ENCODE measurements at regions not wholly inside any gene's neighbourhood (a gene's known extent, or its start where the extent isn't known, plus 50 kb on each side); places are given as distances from the start of the nearest gene placed in this dataset.
A peak's percentile ranks its signal among the peaks of the same experiment; 100 is the strongest.

DNA sequence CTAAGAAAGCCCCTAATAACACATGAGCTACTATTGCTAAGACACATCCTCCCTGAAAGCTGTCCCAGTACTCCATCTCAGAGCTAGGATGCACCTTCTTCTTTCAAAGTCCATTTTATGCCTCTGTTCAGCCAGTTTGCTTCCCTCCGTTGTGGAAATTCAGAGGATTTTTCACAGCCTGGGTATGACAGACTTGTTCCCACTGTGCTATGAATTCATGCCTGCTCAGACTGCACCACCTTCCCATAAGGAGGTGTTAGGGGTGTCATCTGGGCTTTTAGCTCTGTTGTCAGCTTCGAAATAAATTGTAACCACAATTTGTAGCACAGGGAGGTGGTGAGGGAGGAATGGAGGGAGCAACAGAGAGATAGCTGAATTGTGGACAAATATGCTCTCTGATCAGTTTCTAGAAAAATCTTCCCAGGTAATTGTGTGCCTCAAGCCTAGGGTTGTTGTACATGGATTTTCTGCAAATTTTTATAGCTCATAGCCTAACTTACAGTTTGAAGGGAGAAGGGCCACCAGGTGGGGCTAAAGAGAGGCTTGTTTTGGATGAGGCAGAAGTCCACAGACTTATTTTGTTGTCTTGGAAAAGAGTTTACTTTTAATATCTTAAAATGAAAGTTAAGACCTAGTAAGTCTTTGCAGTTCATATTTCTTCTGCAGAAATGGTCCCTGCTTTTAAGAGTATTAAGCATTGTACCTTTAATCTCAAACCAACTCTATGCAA lies 462.0 kb downstream of the PDCD6IP start:
- no peak for DNase-seq

DNA sequence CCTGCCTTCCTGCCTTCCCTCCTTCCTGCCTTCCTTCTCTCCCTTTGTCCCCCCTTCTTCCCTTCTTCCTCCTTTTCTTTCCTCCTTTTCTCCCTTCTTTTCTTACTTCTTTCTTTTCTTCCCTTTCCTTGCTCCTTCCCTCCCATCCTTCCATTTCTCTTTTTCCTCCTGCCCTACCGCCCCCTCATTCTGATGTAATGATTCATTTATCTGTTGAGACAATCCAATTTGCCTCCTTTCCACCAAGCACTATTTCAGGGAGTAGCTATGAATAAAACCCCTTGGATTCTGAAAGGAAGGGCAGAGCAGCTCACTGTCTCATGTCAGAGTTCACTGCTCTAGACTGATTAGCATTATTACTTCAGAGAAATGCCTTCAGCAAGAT lies 462.6 kb downstream of the PDCD6IP start:
- peak; percentile 85 for DNase-seq

DNA sequence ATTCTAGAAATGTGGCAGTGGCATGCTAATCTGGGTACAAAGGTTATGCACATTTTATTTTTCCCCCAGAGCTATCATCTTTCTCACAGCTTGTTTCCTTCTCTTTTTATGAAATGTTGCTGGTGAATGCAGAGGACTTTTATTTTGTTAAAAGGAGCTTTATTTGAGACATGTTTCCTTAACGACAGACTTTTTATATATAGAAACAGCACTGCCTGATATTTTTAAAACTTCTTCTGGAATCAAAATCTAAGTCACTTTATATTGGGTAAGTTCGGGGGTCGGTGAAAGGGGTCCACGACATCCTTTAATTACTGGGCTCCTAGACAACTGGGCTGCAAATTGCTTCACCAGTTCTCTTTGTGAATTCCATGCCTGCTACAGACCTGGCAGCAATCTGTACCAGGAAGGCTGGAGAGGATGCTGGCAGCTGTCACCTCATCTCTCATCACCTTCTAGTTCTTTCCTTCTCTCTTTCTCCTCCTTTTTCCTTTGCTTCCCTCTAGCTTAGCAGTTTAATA lies 464.7 kb downstream of the PDCD6IP start:
- no peak for DNase-seq

DNA sequence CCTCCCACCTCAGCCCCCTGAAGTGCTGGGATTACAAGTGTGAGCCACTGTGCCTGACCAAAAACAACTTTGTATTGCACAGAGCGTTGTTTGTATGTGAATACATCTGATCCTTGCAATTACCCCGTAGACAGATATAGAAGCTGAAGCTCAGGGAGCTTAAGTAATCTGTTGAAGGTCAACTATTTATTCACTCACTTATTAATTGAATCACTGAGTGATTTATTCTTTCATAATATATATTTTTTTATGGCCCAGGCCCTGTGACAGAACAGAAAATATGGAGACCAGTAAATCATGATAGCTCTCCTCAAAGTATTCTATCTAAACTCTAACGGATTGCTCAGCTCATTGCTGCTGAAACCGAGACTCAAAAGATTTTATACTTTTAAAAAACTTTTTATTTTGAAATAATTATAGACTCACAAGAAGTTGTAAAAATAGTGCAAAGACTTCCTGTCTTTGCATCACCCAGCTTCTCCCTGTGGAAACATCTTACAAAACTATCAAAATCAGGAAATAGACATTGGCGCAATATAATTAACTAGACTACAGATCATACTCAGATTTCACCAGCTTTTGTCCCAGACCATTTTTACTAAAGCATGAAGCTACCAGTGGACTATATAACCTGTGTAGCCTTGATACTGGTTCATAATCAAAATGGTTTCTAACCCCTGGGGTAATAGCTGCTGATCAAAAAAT lies 466.1 kb downstream of the PDCD6IP start:
- DNase-seq = no peak

DNA sequence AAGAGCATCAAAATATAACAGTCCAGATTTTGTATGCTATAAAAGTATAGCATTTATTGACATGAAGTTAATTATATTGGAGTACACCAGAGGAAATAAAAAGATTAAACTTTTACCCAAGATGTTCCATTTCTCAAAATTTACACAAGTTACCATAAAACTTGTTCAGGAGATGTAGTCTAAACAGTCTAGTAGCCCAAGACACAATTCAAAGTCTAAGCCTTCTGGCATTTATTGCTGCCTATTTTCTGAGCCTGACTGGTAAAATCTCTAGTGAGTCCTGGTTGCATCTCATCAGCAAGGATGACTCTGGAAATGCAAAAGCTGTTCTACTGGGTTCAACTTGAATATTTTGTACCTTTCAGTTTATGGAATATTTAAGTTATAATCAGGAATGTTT lies 468.7 kb downstream of the PDCD6IP start:
- DNase-seq = no peak

DNA sequence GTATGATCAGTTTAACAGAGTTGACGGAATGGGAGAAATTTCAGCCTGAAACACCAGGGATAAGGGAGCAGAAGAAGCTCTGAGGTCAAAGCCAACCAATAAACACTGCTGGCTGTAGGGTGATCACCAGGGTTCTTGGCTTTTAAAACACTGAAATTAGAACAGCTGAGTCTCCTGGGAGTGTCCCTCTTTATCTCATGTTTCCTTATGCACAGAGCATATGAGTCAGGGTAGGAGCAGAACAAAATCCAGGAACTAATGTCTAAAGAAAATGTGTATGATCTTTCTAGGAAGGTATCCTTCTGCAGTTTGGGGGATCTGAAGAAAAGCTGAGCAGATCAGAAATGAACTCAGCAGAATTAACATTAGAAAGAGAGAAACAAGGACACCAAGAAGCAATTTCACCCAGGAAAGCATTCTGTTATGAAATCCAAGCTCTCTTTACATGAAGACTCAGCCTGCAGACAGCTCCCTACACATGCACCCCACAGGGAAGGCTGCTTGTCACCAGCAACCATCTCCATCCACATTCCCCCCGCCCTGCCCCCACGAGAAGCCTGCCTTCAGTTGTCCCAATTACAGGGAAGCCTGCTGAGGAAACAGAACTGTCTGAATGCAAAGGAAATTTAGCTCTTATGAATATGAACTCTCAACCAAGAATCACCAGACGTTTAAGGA lies 469.7 kb downstream of the PDCD6IP start:
- DNase-seq = no peak

DNA sequence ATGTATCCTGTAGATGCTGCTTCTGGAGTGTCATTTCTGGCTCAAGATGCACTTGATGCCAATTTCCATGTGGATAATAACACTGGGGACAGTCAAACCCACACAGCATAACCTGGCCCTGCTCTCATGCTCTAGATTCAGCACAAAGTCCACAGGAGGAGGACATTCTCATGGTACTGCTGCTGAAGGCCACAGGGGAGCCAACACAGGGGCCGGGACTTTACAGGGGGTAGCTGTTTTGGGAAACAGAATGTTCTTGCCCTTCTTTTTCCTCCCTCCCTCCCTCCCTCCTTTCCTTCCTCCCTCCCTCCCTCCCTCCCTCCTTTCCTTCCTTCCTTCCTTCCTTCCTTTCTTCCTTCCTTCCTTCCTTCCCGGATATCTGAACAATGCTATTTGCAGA lies 477.4 kb downstream of the PDCD6IP start:
- no peak for DNase-seq

DNA sequence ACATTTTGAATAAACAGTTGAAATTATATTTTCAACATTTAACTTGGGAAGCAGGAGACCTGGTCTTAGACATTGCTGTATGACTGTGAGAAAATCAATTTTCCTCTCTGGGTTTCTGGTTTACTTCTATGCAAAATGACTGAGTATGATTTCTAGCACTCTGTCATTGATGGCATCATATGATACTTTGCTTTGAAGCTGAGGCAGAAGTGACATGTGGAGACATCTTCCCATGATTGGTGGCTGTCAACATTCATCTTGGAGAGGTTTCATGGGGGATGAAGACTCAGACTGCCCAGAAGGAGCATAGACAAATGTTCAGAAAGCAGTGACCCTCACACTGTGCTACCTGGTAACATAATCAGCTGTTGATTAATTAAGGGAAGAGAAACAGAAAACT lies 477.9 kb downstream of the PDCD6IP start:
- DNase-seq = no peak

DNA sequence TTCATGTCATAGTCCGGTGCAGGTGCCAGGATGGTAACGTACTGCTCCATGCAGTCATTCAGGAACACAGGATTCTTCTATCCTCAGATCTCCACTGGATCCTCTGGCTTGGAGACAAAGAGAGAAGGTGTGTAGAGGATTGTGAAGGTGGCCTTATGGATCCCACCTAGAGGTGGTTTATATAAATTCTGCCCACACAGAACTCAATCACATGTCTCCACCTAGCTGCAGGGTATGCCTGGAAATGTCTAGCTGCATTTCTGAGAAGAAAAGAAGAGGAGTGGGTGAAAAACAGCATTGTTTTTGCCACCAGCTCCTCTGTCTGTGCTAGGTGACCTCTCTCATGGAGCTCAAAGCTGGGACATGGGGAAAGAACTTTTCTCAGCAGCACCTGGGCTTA lies 478.7 kb downstream of the PDCD6IP start:
- no peak for DNase-seq

DNA sequence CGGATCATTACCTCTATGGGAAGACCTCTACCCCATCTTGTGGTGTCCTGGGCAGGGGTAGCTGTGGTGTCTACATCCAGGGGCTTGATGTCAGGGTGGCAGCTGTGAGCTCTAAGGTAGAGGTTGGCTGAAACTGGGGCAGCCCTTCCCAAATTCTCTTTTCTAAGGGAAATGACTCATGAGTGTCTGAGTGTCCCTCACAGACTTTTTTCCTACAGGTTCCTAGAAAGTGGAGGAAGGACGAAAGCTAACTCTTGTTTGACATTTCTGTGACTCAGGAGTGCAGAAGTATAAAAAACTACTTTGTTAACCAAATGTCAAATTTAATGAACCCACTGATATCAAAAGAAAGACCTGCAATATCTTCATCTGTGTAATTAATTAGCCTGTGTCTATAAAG lies 481.5 kb downstream of the PDCD6IP start:
- DNase-seq = no peak

DNA sequence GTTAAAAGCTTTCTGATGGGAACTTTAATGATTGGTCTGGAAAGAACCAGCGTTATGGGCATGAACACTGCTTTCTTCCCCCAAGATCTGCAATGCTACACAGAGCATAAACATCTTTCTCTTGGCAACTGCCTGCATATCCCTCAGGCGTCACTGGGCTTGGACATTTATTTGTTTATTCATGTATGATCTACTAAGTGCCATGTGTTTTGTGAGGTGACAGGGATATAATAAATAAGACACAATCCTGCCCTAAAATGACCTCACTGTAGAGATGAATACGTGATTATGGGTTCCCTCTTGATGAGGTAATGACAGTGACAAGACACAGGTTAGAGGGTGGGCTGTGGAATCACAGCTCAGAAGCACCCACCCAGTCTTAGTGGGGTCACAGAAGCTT lies 485.3 kb downstream of the PDCD6IP start:
- DNase-seq = no peak

DNA sequence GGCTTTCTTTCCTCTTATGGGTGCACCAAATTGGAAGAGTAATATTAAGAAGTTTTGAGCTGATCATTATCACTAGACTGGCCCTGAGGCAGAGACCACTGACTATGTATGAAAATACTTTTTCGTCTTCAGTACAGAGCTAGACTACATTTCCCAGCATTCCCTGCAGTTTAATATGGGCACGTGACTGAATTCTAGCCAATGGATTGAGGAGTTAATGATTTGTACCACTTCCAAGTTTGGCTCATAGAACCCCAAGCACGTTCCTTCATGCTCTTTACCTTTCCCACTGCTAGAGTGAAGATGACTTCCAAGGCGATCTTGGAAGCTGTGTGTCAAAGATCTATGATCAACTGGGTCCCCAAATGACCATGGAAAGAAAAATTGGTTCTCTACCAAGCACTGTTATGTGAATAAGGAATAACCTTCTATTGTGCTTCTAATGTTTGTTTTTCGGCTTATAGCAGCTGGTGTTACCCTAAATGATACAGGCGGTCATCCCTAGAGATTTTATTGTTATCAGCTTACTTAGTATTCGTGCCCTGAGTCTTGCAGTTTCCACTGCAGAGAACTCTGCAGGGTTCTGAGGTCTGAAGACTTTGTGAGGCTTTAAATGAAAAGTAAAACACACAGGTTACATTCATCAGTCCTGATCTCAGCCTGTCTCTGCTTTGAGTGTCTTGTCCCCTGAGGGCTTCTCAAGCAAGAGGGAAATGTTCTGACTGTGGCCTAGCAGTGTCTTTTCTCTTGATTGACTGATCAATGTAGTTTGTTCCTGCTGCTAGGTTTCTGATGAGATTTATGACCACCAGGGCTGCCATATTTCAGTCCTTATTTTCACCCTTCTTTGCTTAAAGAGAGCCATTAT lies 486.8 kb downstream of the PDCD6IP start:
- no peak for DNase-seq

DNA sequence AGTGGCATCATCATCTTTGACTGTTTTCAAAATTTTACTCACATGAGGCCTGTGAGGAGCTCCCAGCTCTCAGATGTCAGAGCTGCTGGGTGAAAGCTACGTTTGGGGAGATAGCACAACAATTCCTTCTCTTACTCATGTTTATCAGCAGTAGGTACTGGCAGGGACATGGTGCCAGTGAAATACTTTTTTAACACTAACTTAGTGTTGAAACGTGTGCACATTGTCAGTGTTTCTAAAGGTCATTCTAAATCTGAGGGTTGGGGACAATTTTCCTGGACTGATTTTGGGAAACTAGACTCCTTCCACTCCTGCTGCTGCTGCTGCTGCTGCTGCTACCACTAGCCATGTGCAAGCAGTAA lies 487.4 kb downstream of the PDCD6IP start:
- no peak for DNase-seq

DNA sequence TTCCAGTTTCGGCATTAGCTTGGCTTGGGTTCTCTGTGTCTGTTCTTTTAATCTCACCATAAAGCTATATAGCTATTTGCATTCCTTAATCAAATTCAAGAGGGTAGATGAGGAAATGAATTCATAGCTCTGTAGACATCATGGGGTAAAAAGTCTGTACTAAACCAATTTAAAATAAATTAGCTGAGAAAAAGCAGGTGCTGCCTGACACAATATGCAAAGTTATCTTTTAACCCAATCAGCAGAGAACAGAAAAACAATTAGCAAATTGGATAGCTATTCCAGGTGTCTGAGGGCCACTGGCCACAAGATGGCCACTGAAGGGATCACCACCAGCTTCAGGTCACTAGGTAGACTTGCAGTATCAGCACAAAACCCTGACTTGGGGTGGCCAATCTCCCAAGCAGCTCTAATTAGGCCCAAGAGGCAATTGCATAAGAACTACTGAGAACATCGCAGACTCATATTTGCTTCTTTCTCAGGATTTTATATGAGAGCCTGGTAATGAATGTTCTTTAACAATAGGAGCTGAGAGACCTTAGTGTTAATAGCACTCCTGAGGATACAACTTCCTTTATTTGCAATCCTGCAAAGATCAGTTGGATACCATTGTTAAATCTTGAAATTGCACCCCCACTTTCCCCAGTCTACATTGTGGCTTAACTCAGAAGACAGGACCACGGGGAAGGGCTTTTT lies 494.3 kb downstream of the PDCD6IP start:
- no peak for DNase-seq

DNA sequence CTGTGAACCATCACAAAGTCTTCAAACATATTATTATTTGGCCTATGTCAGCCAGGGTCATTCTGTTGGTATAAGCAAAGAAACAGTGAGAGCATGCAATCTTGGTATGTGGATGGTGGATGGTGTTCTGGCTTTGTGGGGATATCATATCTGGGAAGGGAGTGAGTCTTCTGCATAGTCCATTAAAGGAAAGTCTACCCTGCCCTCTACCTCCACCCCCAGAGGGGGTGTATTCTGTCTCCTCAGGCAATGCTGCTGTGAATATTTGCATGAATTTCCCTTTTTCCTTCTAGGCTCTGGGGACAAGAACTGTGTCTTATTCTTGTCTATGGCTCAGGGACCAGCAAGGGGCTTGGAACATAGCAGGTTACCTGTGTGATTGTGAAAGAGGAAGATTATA lies 495.8 kb downstream of the PDCD6IP start:
- DNase-seq = no peak

DNA sequence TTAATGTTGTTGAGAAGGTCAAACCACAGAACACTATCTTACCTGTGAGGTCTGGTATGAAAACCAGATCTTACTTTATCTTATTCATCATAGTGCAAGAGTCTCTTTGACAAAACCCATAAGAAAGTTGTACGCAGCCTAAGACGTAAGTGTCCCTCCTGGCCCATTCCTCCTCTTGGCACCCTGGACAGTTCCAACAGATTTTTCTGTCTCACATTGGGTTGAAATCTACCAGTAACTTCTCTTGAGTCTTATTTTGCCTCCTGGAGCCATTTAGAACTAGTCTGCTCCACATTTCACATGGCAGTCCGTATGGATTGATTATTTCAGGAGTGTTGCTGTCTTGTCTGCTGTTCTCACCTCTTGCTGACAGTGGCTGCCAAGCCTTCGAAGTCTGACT lies 498.4 kb downstream of the PDCD6IP start:
- no peak for DNase-seq

DNA sequence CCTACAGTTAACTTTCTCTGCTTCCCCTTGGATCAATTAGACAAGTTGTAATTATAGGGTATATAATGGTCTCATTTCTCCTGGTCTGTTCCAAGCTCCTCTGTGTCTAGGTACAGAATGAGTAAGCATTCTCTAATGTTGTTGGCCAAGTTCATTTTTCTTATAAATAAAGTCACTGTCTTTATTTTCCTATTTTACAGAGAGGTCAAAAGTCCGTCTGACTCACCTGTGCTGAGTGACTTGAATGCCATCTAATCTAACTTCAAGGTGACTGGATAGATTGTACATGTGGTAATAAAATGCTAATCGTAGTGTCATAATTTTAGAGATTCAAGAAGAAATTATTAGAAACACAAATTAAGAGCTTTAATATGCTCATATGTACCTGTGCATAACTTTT lies 500.2 kb downstream of the PDCD6IP start:
- no peak for DNase-seq

DNA sequence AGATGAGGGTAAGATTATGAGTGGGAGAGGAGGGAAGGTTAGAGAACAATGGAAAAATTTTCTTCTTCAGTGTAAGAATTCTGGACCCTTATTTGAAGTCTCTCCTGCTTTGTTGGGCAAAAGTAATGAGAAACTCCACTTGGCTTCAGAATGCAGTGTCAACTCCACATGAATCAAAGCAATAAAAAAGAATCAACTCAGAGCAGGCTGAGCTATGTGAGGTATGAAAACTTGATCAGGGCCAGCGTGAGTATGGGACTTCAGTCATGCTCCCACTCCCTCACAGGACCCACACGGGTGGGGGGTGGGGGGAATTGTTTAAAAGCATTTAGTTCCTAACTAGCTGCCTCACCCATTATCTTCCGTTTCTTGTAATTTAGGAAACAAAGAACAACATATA lies 502.2 kb downstream of the PDCD6IP start:
- no peak for DNase-seq

DNA sequence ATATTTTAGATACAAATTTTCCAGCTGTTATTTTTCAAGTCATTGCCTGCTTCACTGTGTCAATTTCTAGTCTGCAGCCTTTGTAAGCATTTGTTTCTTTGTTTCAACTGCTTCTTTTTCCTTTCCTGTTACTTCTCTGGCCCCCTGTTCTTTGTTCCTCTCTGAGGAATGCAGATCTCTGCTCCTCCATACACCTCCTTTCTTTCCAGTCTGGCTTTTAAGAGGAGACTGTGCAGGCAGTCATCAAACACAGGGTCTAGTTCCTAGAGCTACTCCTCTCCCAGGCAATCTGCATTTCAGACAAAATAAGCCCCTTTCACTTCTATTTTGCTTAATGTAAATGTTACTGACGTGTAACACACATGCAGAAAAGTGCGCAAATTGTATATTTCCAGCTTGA lies 502.9 kb downstream of the PDCD6IP start:
- no peak for DNase-seq

DNA sequence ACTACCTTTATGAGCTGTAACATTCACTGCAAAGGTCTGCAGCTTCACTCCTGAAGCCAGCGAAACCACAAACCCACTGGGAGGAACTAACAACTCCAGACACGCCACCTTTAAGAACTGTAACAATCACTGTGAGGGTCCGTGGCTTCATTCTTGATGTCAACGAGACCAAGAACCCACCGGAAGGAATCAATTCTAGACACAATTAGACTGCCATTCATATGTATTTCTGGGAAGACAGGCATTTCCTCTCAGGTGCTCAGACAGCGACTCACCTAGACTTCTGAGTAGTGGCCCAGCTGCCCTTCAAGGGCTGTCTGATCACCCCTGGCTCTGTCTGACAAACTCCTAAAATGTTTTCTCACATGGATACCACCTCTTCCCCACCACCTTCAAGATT lies 506.8 kb downstream of the PDCD6IP start:
- DNase-seq = peak; percentile 32

DNA sequence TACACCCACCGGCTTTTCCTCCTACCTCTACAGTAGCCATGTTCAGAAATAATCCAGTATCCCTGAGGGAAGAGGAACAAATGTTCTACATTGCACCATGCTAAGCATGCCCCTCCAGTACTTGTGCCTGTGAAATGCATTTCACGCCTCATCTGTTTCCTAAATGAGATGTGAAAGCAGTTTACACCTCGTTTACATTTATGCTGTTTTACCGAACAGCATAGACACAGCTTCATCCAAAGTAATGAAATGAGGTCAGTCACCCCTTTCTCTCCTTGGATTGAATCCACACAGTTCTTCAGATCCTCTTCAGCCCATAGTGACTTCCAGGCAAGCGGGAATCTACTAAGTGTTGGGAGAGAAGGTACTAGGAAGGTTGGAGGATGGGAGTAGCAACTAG lies 514.3 kb downstream of the PDCD6IP start:
- no peak for DNase-seq

DNA sequence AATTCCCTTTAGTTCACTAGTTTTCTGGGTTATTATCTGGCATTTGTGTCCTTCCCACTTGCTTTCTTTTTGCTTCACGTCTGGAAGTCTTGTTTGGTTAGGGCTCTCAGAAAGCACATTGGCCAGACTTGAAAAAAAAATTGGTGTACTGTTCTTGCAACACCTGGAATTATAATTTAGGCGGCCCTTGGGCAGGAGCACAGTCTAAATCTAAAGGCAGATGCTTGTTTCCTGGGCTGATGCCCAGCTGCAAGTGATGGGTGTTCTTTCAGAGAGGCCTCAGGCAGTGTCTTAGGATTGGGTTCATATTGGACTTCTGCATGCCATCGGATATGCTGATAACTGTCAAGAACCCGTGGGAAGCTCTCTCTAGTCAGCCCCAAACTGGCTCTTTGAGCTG lies 521.5 kb downstream of the PDCD6IP start:
- no peak for DNase-seq

DNA sequence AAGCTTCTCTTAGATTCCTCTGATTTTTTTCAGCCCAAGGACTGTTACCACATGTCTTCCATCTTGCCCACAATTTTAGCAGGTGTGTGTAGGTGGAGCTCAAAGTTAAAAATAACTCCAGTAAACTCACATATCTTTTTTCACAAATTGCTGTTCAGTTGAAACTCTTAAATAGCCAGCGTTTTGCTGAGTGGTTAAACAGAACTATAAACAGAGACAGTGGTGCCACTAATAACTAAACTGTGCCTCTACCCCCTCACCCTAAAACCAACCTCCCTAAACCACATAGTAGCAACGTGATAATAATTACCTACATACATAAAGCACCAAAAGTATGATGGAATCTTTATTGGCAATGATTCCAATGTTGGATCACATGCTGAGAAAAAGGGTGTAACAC lies 525.1 kb downstream of the PDCD6IP start:
- no peak for DNase-seq

Data from kidney glomerular epithelial cell (primary cell).